Bone marrow (tissue), 2 donors: ENCODE measurements at regions not wholly inside any gene's neighbourhood (a gene's known extent, or its start where the extent isn't known, plus 50 kb on each side); places are given as distances from the start of the nearest gene placed in this dataset.

ENCODE experiments used
- DNase-seq, 2 donors: peaks; one replicate each; lab custom pipeline; 2025; lab: John Stamatoyannopoulos, UW

- DNase-seq: no peak
Observed at GRCh38 chr5:67297802-67298532, 101.4 kb upstream of the CD180 start.

- DNase-seq: no peak
Observed at GRCh38 chr5:67297376-67297775, 100.8 kb upstream of the CD180 start.

- DNase-seq: no peak
Observed at GRCh38 chr5:67294266-67294938, 97.8 kb upstream of the CD180 start.

GRCh38 chr5:67293226-67293625, 96.6 kb upstream of the CD180 start:
- no peak for DNase-seq

GRCh38 chr5:67292201-67292940, 95.8 kb upstream of the CD180 start:
- no peak for DNase-seq

DNA sequence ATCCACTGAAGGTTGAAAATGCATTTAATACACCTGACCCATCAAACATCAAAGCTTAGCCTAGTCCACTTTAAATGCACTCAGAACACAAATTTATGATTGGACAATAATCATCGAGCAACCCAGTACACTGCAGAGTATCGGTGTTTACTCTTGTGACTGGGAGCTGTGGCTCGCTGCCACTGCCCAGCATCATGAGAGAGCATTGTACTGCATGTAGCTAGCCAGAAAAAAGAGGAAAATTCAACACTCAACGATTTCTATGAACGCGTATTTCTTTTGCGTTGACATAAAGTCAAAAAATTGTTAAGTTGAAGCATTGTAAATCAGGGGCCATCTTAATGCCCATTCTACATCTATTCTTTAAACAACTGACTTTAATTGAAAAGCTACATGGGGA, 95.1 kb upstream of the CD180 start:
- no peak for DNase-seq

DNA sequence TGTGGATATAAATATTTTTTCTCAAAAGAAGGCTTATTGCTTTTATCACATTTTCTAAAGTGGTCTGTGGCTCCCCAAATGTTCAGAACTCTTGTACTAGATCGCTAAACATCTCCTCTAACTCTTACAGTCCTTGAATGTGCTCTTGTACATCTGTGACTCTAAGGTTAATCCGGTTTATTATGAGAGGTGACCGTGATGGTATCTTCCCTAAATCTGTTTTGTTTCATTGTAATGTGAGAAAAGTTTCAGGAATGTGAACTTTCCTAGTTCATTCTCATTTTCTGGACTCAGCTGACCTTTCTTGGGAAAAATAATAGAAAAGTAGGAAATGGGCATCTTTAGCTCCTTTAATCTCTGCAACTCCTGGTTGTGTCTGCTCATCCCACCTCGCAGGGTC, 94.5 kb upstream of the CD180 start:
- DNase-seq: no peak

DNA sequence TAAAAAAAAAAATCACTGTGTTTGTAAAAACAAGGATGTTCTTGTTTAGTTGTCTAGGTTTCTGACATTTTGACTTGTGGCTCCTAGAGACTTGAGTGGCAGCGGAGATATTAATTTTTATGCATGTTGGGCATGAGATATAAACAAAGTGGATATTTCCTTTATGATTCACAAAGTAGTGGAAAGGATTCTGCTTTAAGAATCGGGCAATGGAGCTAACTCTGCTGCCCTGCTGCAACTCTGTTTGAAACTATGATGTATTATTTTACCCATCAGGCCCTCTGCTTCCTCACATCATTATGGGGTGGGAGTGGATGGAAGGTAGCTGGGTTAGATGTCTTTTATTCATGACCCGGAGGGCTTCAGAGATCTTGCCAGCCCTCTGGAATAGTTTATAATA, 94.1 kb upstream of the CD180 start:
- DNase-seq: no peak

GRCh38 chr5:67289763-67290521, 93.3 kb upstream of the CD180 start:
- DNase-seq: no peak

DNA sequence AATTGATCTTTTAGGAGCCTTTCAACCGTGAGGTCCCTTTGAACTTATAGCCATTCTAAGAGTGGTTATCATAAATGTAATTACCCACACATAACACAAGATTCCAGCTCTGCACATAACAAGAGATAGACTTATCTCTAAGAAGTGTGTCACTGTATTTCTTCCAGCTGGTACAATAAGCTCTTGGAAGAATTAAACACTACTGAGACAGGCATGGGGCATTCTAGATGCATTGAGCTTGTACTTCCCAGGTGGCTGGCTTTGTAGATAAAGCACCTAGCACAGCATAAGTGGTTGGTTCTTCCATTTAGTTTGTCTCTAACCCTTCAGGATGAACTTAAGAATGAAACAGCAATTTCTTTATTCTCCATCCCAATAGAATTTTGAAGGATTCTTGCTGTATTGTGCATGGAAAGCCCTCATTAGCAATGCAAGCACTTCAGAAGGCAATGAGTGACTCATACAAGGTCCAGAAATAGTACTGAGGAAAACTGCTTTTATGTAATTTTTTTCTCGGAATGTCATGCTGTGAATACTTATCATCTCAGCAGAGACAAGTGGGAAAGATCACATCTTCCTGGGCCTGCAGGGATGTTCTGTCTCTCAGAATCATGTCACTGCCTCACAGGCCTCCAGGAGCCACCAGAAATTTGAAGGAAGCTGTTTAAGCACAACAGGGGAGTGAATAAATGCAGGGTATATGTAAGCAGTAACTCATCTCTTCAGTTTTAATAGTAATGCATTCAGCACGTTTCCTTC, 91.1 kb upstream of the CD180 start:
- DNase-seq: no peak

GRCh38 chr5:67286006-67286405, 89.4 kb upstream of the CD180 start:
- DNase-seq: no peak

GRCh38 chr5:67283988-67284487, 87.4 kb upstream of the CD180 start:
- no peak for DNase-seq

- no peak for DNase-seq
Observed at GRCh38 chr5:67283275-67283987, 86.8 kb upstream of the CD180 start.

- DNase-seq: no peak
Observed at GRCh38 chr5:67281874-67282273, 85.3 kb upstream of the CD180 start.

GRCh38 chr5:67273689-67274356, 77.2 kb upstream of the CD180 start:
- DNase-seq: no peak

GRCh38 chr5:67272453-67273130, 76.0 kb upstream of the CD180 start:
- no peak for DNase-seq

GRCh38 chr5:67268231-67269021, 71.8 kb upstream of the CD180 start:
- no peak for DNase-seq

DNA sequence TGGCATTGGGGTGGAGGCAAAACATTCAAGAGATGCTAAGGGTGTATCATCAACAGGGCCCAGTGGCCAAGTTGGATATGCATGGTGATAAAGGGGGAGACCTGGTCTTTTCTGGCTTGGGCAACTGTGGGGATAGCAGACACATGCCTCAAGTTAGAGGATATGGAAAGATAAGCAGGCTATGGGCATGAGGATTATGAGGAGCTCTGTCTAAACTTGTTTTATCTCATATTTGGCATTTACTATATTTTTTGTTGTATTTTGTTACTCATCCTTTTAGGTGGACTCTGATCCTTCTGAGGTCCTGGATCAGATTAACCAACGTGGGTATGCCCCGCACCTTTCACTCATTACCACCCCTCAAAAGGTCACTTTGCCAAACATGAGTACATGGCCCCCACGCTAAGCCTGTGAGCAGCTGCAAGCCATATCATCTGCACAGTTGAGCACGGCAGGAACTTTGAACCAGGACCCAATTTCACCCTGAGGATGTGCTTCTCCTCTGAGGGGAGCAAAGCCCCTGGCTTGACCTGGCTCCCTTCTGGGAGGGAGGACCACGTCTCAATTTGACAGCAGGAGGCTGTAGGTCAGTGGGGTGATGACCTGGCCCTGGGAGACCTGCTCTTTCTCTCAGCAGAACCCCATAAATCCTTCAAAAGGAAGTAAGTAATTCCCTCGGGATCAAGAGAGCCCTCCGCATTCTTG, 71.1 kb upstream of the CD180 start:
- no peak for DNase-seq
